NCI-H446 (cell line): ENCODE measurements at regions not wholly inside any gene's neighbourhood (a gene's known extent, or its start where the extent isn't known, plus 50 kb on each side); places are given as distances from the start of the nearest gene placed in this dataset.
"Not testable (repeated sequence)": the region's sequence is repeated elsewhere in the genome, so short reads cannot be mapped to it uniquely, and the experiment has no call there.

Experiments
- DNase-seq, 2 experiments: peaks; one replicate each; lab custom pipeline; 2025; lab: John Stamatoyannopoulos, UW

- DNase-seq: not testable (repeated sequence)
Measured at GRCh38 chr20:18876394-18876793, 62.8 kb downstream of the SCP2D1 start.

- no peak for DNase-seq
Measured at GRCh38 chr20:18879262-18879661, 65.7 kb downstream of the SCP2D1 start.

GRCh38 chr20:18886756-18887155 lies 73.2 kb downstream of the SCP2D1 start:
- peak in 1 of 2 experiments; percentile 15 for DNase-seq

GRCh38 chr20:18901980-18902737 lies 88.6 kb downstream of the SCP2D1 start:
- DNase-seq: no peak

- DNase-seq: no peak
Measured at GRCh38 chr20:18904192-18904591, 90.6 kb downstream of the SCP2D1 start.

GRCh38 chr20:18904624-18905023 lies 91.0 kb downstream of the SCP2D1 start:
- DNase-seq: peak in 1 of 2 experiments; percentile 14

GRCh38 chr20:18906046-18906445 lies 92.5 kb downstream of the SCP2D1 start:
- DNase-seq: no peak

GRCh38 chr20:18907353-18907752 lies 93.8 kb downstream of the SCP2D1 start:
- no peak for DNase-seq

- DNase-seq: no peak
Measured at GRCh38 chr20:18908109-18908508, 94.5 kb downstream of the SCP2D1 start.

GRCh38 chr20:18909254-18909653 lies 95.7 kb downstream of the SCP2D1 start:
- DNase-seq: no peak

GRCh38 chr20:18913701-18914100 lies 100.1 kb downstream of the SCP2D1 start:
- DNase-seq: no peak

- DNase-seq: no peak
Measured at GRCh38 chr20:18914796-18915195, 101.2 kb downstream of the SCP2D1 start.

- DNase-seq: no peak
Measured at GRCh38 chr20:18916886-18917750, 103.5 kb downstream of the SCP2D1 start.

GRCh38 chr20:18919996-18920395 lies 106.4 kb downstream of the SCP2D1 start:
- DNase-seq: no peak

- DNase-seq: no peak
Measured at GRCh38 chr20:18921291-18921690, 107.7 kb downstream of the SCP2D1 start.

- no peak for DNase-seq
Measured at GRCh38 chr20:18922251-18922650, 108.7 kb downstream of the SCP2D1 start.

- no peak for DNase-seq
Measured at GRCh38 chr20:18922898-18923297, 109.3 kb downstream of the SCP2D1 start.

- DNase-seq: no peak
Measured at GRCh38 chr20:18926965-18927364, 113.4 kb downstream of the SCP2D1 start.

- no peak for DNase-seq
Measured at GRCh38 chr20:18928626-18929025, 115.0 kb downstream of the SCP2D1 start.

- DNase-seq: no peak
Measured at GRCh38 chr20:18929800-18930199, 116.2 kb downstream of the SCP2D1 start.

- no peak for DNase-seq
Measured at GRCh38 chr20:18943542-18943941, 130.0 kb downstream of the SCP2D1 start.

GRCh38 chr20:18956890-18957289 lies 143.3 kb downstream of the SCP2D1 start:
- no peak for DNase-seq

GRCh38 chr20:18957328-18957727 lies 143.7 kb downstream of the SCP2D1 start:
- no peak for DNase-seq
